ENCODE measurements at regions not wholly inside any gene's neighbourhood (a gene's known extent, or its start where the extent isn't known, plus 50 kb on each side); places are given as distances from the start of the nearest gene placed in this dataset.

- Histone ChIP-seq H2AK5ac (ENCODE audit: low read depth, low read length) (no peak overlapping the region), H3K4me2 (ENCODE audit: insufficient read depth, low read length, poor library complexity, severe bottlenecking) (no peak overlapping the region), H3K4me1 (ENCODE audit: control insufficient read depth in 2 of 2, insufficient read depth in 1 of 2, low read depth in 1 of 2, low read length in 2 of 2) (no peaks in the 10 kb centered on the region)
These were observed 194.8 kb downstream of the ATG4C start for GRCh38 chr1:62978741-62979140.

GRCh38 chr1:62981434-62981833 is 197.5 kb downstream of the ATG4C start:
- H2BK120ac ChIP-seq (ENCODE audit: low read depth, low read length), result no peak overlapping the region
- peaks cover 0 to 10% (median 0%) of the 10 kb centered on the region in 3 experiments for H3K27me3 ChIP-seq (ENCODE audit: control insufficient read depth in 3 of 3, insufficient read depth in 3 of 3, low read depth in 1 of 3, low read length in 3 of 3)
- H3K4me2 ChIP-seq (ENCODE audit: insufficient read depth, low read length, poor library complexity, severe bottlenecking), result no peak overlapping the region
- H3K14ac ChIP-seq (ENCODE audit: low read length), result no peak overlapping the region
- H2BK5ac ChIP-seq (ENCODE audit: low read length), result no peak overlapping the region
- H2AK5ac ChIP-seq (ENCODE audit: low read depth, low read length), result no peak overlapping the region
- no peak overlapping the region for H3K4me3 ChIP-seq (ENCODE audit: low read length in 2 of 2)
- no peak overlapping the region for H4K8ac ChIP-seq (ENCODE audit: low read depth, low read length)
- no peak overlapping the region for H2AFZ ChIP-seq (ENCODE audit: low read length)
- H3K23ac ChIP-seq (ENCODE audit: low read depth, low read length, poor library complexity), result no peak overlapping the region
- no peak overlapping the region for H3K4ac ChIP-seq (ENCODE audit: low read length)
- WGBS, 2 donors (ENCODE audit: extremely low coverage in 2 of 2, insufficient read length in 2 of 2, insufficient replicate concordance in 1 of 2), result no CpG with 5 or more reads among the region's 5 CpGs
- H3K9ac ChIP-seq (ENCODE audit: low read depth, low read length, poor library complexity), result no peak overlapping the region
- H3K79me1 ChIP-seq (ENCODE audit: low read depth, low read length), result no peaks in the 10 kb centered on the region
- no peak overlapping the region for H4K91ac ChIP-seq (ENCODE audit: low read depth, low read length, poor library complexity)
- no peaks in the 10 kb centered on the region for H3K36me3 ChIP-seq (replicated peaks in 1 of 2; ENCODE audit: control insufficient read depth in 2 of 2, insufficient read depth in 2 of 2, low read length in 2 of 2)
- no peaks in the 10 kb centered on the region for H3K9me3 ChIP-seq (replicated peaks in 1 of 2; ENCODE audit: control insufficient read depth in 2 of 2, insufficient read depth in 1 of 2, low read depth in 1 of 2, low read length in 2 of 2)
- H2BK15ac ChIP-seq (ENCODE audit: low read length), result no peak overlapping the region
- no peak overlapping the region for H2BK12ac ChIP-seq (ENCODE audit: low read length)
- H3K4me1 ChIP-seq (ENCODE audit: control insufficient read depth in 2 of 2, insufficient read depth in 1 of 2, low read depth in 1 of 2, low read length in 2 of 2), result peaks cover 0 to 2% of the 10 kb centered on the region in 2 donors
- H3K27ac ChIP-seq (replicated peaks; ENCODE audit: low read length), result no peak overlapping the region
- H3K18ac ChIP-seq (ENCODE audit: low read length), result no peak overlapping the region
- DNase-seq (ENCODE audit: low spot score), result no peak

More at GRCh38 chr1:62978741-62979140, 194.8 kb downstream of the ATG4C start:
- Histone ChIP-seq H2BK12ac (ENCODE audit: low read length) (no peak overlapping the region), H3K4me3 (ENCODE audit: low read length in 2 of 2) (no peak overlapping the region), H3K9ac (ENCODE audit: low read depth, low read length, poor library complexity) (no peak overlapping the region), H3K27me3 (ENCODE audit: control insufficient read depth in 3 of 3, insufficient read depth in 3 of 3, low read depth in 1 of 3, low read length in 3 of 3) (peaks cover 0 to 10% (median 0%) of the 10 kb centered on the region in 3 experiments), H4K91ac (ENCODE audit: low read depth, low read length, poor library complexity) (no peak overlapping the region), H3K36me3 (replicated peaks in 1 of 2; ENCODE audit: control insufficient read depth in 2 of 2, insufficient read depth in 2 of 2, low read length in 2 of 2) (no peaks in the 10 kb centered on the region), H3K18ac (ENCODE audit: low read length) (no peak overlapping the region), H3K14ac (ENCODE audit: low read length) (no peak overlapping the region), H3K27ac (replicated peaks; ENCODE audit: low read length) (no peak overlapping the region), H4K8ac (ENCODE audit: low read depth, low read length) (no peak overlapping the region), H2BK5ac (ENCODE audit: low read length) (no peak overlapping the region), H2BK120ac (ENCODE audit: low read depth, low read length) (no peak overlapping the region), H2BK15ac (ENCODE audit: low read length) (no peak overlapping the region), H3K9me3 (replicated peaks in 1 of 2; ENCODE audit: control insufficient read depth in 2 of 2, insufficient read depth in 1 of 2, low read depth in 1 of 2, low read length in 2 of 2) (no peaks in the 10 kb centered on the region), H3K4ac (ENCODE audit: low read length) (no peak overlapping the region), H2AFZ (ENCODE audit: low read length) (no peak overlapping the region), H3K23ac (ENCODE audit: low read depth, low read length, poor library complexity) (no peak overlapping the region), H3K79me1 (ENCODE audit: low read depth, low read length) (no peaks in the 10 kb centered on the region)
- no peak for DNase-seq (ENCODE audit: low spot score)
- WGBS, 2 donors (ENCODE audit: extremely low coverage in 2 of 2, insufficient read length in 2 of 2, insufficient replicate concordance in 1 of 2), result no CpG with 5 or more reads among the region's 2 CpGs

GRCh38 chr1:62988867-62989266 is 204.9 kb downstream of the ATG4C start:
- H2AK5ac ChIP-seq (ENCODE audit: low read depth, low read length), result no peak overlapping the region
- no CpG with 5 or more reads among the region's 5 CpGs for WGBS, 2 donors (ENCODE audit: extremely low coverage in 2 of 2, insufficient read length in 2 of 2, insufficient replicate concordance in 1 of 2)

GRCh38 chr1:62989497-62989896 is 205.6 kb downstream of the ATG4C start:
- H3K9ac ChIP-seq (ENCODE audit: low read depth, low read length, poor library complexity), result no peak overlapping the region
- H2AK5ac ChIP-seq (ENCODE audit: low read depth, low read length), result no peak overlapping the region
- H3K4ac ChIP-seq (ENCODE audit: low read length), result no peak overlapping the region
- peaks cover 0 to 15% (median 0%) of the 10 kb centered on the region in 3 experiments for H3K27me3 ChIP-seq (ENCODE audit: control insufficient read depth in 3 of 3, insufficient read depth in 3 of 3, low read depth in 1 of 3, low read length in 3 of 3)
- no peak overlapping the region for H2BK120ac ChIP-seq (ENCODE audit: low read depth, low read length)
- no peaks in the 10 kb centered on the region for H3K9me3 ChIP-seq (replicated peaks in 1 of 2; ENCODE audit: control insufficient read depth in 2 of 2, insufficient read depth in 1 of 2, low read depth in 1 of 2, low read length in 2 of 2)
- WGBS, 2 donors (ENCODE audit: extremely low coverage in 2 of 2, insufficient read length in 2 of 2, insufficient replicate concordance in 1 of 2), result no CpG with 5 or more reads among the region's 5 CpGs
- no peak overlapping the region for H3K18ac ChIP-seq (ENCODE audit: low read length)
- no peak overlapping the region for H4K91ac ChIP-seq (ENCODE audit: low read depth, low read length, poor library complexity)
- H3K14ac ChIP-seq (ENCODE audit: low read length), result no peak overlapping the region
- H2BK15ac ChIP-seq (ENCODE audit: low read length), result no peak overlapping the region
- H3K79me1 ChIP-seq (ENCODE audit: low read depth, low read length), result no peaks in the 10 kb centered on the region
- H3K27ac ChIP-seq (replicated peaks; ENCODE audit: low read length), result no peak overlapping the region
- no peak overlapping the region for H3K4me3 ChIP-seq (ENCODE audit: low read length in 2 of 2)
- H3K36me3 ChIP-seq (replicated peaks in 1 of 2; ENCODE audit: control insufficient read depth in 2 of 2, insufficient read depth in 2 of 2, low read length in 2 of 2), result no peaks in the 10 kb centered on the region
- H4K8ac ChIP-seq (ENCODE audit: low read depth, low read length), result no peak overlapping the region
- no peak overlapping the region for H2AFZ ChIP-seq (ENCODE audit: low read length)
- no peak overlapping the region for H3K4me2 ChIP-seq (ENCODE audit: insufficient read depth, low read length, poor library complexity, severe bottlenecking)
- DNase-seq (ENCODE audit: low spot score), result no peak
- no peak overlapping the region for H3K23ac ChIP-seq (ENCODE audit: low read depth, low read length, poor library complexity)
- no peak overlapping the region for H2BK12ac ChIP-seq (ENCODE audit: low read length)
- no peak overlapping the region for H2BK5ac ChIP-seq (ENCODE audit: low read length)
- H3K4me1 ChIP-seq (ENCODE audit: control insufficient read depth in 2 of 2, insufficient read depth in 1 of 2, low read depth in 1 of 2, low read length in 2 of 2), result peaks cover 0 to 9% of the 10 kb centered on the region in 2 donors

More at GRCh38 chr1:62988867-62989266, 204.9 kb downstream of the ATG4C start:
- Histone ChIP-seq H3K18ac (ENCODE audit: low read length) (no peak overlapping the region), H2BK15ac (ENCODE audit: low read length) (no peak overlapping the region), H3K14ac (ENCODE audit: low read length) (no peak overlapping the region), H3K4me1 (ENCODE audit: control insufficient read depth in 2 of 2, insufficient read depth in 1 of 2, low read depth in 1 of 2, low read length in 2 of 2) (peaks cover 0 to 9% of the 10 kb centered on the region in 2 donors), H4K8ac (ENCODE audit: low read depth, low read length) (no peak overlapping the region), H2BK120ac (ENCODE audit: low read depth, low read length) (no peak overlapping the region), H2BK5ac (ENCODE audit: low read length) (no peak overlapping the region), H3K9me3 (replicated peaks in 1 of 2; ENCODE audit: control insufficient read depth in 2 of 2, insufficient read depth in 1 of 2, low read depth in 1 of 2, low read length in 2 of 2) (no peaks in the 10 kb centered on the region), H3K9ac (ENCODE audit: low read depth, low read length, poor library complexity) (no peak overlapping the region), H2AFZ (ENCODE audit: low read length) (no peak overlapping the region), H3K4me3 (ENCODE audit: low read length in 2 of 2) (no peak overlapping the region), H3K23ac (ENCODE audit: low read depth, low read length, poor library complexity) (no peak overlapping the region), H3K36me3 (replicated peaks in 1 of 2; ENCODE audit: control insufficient read depth in 2 of 2, insufficient read depth in 2 of 2, low read length in 2 of 2) (no peaks in the 10 kb centered on the region), H2BK12ac (ENCODE audit: low read length) (no peak overlapping the region), H3K27me3 (ENCODE audit: control insufficient read depth in 3 of 3, insufficient read depth in 3 of 3, low read depth in 1 of 3, low read length in 3 of 3) (peaks cover 0 to 15% (median 0%) of the 10 kb centered on the region in 3 experiments), H3K27ac (replicated peaks; ENCODE audit: low read length) (no peak overlapping the region), H3K4me2 (ENCODE audit: insufficient read depth, low read length, poor library complexity, severe bottlenecking) (no peak overlapping the region), H3K4ac (ENCODE audit: low read length) (no peak overlapping the region), H4K91ac (ENCODE audit: low read depth, low read length, poor library complexity) (no peak overlapping the region), H3K79me1 (ENCODE audit: low read depth, low read length) (no peaks in the 10 kb centered on the region)
- DNase-seq (ENCODE audit: low spot score), result no peak

All from neuronal stem cell (in vitro differentiated cells).